Neural progenitor cell (in vitro differentiated cells): ENCODE measurements at regions not wholly inside any gene's neighbourhood (a gene's known extent, or its start where the extent isn't known, plus 50 kb on each side); places are given as distances from the start of the nearest gene placed in this dataset.

ENCODE experiments used
- EZH2 ChIP-seq: fragments of 200-600 bp; sonication (generic); IDR thresholded peaks from 2 replicates; pipeline ENCODE4 v1.6.1; 2017; ENCODE audit warnings: antibody characterized with exemption, mild to moderate bottlenecking, moderate library complexity
- TF ChIP-seq, protein P1 (sequence below): fragments of 200-600 bp; sonication (generic); IDR thresholded peaks from 2 replicates; pipeline ENCODE4 v1.5.1; 2017; ENCODE audit warnings: antibody characterized with exemption, mild to moderate bottlenecking

DNA sequence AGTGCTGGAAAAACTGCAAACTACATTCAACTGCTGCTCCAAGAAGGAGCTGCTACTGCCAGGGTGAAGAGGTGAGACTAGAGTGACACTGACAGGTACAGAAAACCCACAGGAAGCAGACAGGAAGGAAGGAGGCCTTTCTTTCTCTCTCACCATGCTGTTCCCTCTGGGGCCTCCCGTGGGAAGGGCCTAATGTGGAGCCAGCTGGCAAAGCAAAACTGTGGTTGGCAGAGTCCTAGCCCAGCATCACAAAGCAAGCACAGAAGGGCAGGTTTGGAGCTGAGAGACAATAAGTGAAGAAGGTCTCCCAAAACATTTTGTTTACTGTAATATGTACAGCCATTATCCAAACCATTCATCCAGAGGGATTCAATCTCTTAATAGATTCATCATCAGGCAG lies 122.5 kb upstream of the MAX start:
- TF ChIP-seq, protein P1, sequence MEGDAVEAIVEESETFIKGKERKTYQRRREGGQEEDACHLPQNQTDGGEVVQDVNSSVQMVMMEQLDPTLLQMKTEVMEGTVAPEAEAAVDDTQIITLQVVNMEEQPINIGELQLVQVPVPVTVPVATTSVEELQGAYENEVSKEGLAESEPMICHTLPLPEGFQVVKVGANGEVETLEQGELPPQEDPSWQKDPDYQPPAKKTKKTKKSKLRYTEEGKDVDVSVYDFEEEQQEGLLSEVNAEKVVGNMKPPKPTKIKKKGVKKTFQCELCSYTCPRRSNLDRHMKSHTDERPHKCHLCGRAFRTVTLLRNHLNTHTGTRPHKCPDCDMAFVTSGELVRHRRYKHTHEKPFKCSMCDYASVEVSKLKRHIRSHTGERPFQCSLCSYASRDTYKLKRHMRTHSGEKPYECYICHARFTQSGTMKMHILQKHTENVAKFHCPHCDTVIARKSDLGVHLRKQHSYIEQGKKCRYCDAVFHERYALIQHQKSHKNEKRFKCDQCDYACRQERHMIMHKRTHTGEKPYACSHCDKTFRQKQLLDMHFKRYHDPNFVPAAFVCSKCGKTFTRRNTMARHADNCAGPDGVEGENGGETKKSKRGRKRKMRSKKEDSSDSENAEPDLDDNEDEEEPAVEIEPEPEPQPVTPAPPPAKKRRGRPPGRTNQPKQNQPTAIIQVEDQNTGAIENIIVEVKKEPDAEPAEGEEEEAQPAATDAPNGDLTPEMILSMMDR, result no peak
- TF ChIP-seq EZH2, result no peak
